ENCODE measurements at regions not wholly inside any gene's neighbourhood (a gene's known extent, or its start where the extent isn't known, plus 50 kb on each side); places are given as distances from the start of the nearest gene placed in this dataset.

- DNase-seq, result no peak
Measured at GRCh38 chr10:52615756-52616394, 156.7 kb downstream of the MBL2 start.

GRCh38 chr10:52616395-52616764 lies 156.2 kb downstream of the MBL2 start:
- DNase-seq, result no peak

DNA sequence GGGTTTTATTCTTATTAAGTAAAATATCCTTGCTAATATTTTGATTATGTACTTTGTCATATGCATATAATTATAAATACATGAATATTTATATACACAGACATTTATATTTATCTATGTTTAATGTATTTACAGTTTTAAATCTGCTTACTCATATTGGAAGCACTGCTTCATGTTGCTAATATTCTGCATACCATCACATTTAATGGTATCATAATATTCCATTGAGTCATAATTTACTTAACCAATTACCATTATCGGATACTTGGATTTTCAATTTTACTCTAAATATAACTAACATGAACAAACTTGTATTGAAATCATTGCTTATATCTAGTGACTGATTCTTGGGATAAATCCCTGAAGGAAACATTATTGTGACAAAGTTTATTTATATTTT lies 155.2 kb downstream of the MBL2 start:
- DNase-seq, result no peak

GRCh38 chr10:52619052-52619451 lies 153.5 kb downstream of the MBL2 start:
- no peak for DNase-seq

GRCh38 chr10:52621635-52622079 lies 150.9 kb downstream of the MBL2 start:
- no peak for DNase-seq

DNA sequence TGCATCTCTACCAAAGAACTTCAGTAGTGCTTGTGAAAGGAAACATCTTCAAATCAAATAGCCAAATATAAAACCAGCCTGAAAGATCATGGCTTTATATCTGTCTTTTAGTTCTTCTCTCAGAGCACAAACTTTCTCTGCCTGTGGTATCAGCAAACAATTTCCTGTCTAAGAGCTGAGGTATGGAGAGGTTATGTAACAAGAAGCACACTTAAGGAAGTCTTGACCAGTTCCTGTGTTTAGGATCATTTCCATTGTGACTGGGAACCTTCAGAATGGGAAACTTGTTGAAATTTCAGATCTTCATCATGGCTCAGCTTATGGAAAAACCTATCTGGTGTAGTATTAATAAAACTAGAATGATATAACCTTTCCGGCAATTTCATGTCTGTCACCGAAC lies 148.8 kb downstream of the MBL2 start:
- no peak for DNase-seq

GRCh38 chr10:52627279-52627678 lies 145.3 kb downstream of the MBL2 start:
- DNase-seq, result no peak

DNA sequence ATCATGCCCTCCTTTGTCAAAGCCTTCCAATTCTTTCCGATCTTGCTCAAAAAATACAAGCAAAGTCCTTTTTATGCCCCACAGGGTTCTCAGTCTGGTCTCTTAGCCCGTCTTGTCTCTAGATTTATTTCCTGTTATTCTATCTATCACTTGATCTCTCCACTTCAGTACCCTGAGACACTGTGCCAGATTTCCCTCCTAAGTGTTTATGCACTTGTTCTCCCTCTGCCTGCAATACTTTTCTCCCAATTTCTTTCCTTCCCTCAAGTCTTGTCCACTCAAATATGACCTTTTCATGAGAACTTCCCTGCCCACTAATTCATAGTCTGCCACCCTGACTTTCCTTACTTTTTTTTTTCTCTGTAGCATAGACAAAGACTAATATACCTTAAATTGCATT lies 141.4 kb downstream of the MBL2 start:
- DNase-seq, result no peak

DNA sequence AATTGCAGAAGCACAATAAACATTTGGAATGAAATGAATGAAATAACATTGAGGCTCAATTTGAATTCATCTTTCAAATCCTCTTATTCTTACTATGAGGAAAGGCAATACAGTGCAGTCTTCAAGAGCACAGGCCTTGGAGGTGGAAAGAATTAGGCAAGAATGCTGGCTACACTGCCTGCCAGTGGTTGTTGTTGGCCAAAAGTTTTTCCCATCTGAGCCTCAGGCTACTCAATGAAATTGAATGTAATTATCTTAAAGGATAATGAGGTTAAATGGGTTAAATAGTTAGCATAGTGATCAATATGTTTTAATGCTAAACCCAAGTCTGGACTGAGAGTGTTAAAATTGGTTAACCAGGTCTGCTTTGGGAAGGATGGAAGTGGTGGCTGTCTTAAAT lies 140.9 kb downstream of the MBL2 start:
- no peak for DNase-seq

- no peak for DNase-seq
Measured at GRCh38 chr10:52632591-52632990, 140.0 kb downstream of the MBL2 start.

GRCh38 chr10:52633266-52633665 lies 139.3 kb downstream of the MBL2 start:
- DNase-seq, result no peak

DNA sequence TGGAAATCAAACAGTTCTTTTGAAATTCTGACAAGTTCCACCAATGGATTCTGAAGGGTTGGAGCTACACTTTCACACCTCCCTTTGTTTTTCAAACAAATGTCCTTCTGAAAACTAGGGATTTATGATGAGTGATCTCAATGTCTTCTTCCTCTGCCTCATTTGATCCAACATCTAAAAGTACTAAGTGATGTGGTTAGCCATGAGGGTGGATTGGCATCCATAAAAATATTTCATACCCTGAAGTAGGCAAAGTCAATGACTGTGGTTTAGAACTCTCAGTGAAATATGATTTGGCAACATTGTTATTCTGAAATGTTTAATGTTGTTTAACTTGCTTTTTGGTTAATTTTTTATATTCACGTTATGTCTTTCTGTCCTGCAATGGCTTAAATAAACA lies 136.9 kb downstream of the MBL2 start:
- DNase-seq, result no peak

DNA sequence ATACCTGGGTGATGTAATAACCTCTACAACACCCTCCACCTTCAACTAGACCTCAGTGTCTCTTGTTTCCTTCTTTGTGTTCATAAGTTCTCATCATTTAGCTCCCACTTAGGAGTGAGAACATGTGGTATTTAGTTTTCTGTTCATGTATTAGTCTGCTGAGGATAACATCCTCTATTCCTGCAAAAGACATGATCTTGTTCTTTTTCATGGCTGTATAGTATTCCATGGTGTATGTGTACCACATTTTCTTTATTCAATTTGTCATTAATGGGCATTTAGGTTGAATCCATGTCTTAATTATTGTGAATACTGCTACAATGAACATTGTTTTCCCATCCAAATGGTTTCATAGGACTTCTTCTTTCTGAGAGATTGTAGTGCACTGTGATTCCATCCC lies 135.7 kb downstream of the MBL2 start:
- DNase-seq, result no peak

GRCh38 chr10:52637592-52637991 lies 135.0 kb downstream of the MBL2 start:
- no peak for DNase-seq

- no peak for DNase-seq
Measured at GRCh38 chr10:52639652-52640051, 132.9 kb downstream of the MBL2 start.

GRCh38 chr10:52642208-52642607 lies 130.4 kb downstream of the MBL2 start:
- no peak for DNase-seq

GRCh38 chr10:52644373-52645186 lies 128.0 kb downstream of the MBL2 start:
- peak; percentile 66 for DNase-seq

GRCh38 chr10:52645187-52645758 lies 127.3 kb downstream of the MBL2 start:
- DNase-seq, result no peak

- no peak for DNase-seq
Measured at GRCh38 chr10:52649511-52649910, 123.1 kb downstream of the MBL2 start.

GRCh38 chr10:52650873-52651272 lies 121.7 kb downstream of the MBL2 start:
- DNase-seq, result no peak

- DNase-seq, result no peak
Measured at GRCh38 chr10:52651293-52651692, 121.3 kb downstream of the MBL2 start.

DNA sequence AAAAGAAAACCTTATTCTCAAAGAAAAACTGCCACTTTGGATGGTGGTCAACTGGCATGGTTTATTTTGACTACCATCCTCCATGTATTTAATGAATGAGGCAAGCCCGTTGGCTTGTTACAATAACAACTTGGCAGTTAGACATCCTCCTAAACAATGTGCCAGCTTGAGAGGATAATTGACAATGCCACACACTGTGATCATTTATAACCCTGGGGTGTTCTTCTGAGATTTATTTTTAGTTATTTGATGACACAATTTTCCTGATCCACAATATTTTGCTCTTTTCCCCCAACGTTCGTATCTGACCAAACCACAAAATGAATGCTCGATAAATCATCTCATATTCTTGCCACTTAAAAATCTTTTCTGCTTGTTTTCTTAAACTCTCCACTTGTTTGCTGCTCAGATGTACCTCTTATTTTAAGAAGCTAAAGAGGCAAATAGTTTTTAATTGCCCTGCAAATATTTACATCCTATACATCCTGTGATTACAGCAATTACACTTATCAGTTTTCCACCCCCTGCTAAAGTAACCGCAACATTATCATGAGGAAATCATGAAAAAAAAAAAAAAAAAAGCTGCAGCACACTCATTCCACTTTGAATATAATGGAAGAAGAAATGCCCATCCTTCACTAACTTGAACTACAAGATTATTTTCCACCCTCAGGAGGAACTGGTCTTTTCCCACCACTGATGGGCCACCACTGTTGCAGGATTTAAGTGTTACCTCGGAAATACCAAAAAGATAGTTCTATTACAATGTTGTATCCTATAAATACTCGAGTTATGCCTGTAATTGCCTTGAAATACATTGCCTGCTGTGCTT lies 119.9 kb downstream of the MBL2 start:
- peak; percentile 3 for DNase-seq

DNA sequence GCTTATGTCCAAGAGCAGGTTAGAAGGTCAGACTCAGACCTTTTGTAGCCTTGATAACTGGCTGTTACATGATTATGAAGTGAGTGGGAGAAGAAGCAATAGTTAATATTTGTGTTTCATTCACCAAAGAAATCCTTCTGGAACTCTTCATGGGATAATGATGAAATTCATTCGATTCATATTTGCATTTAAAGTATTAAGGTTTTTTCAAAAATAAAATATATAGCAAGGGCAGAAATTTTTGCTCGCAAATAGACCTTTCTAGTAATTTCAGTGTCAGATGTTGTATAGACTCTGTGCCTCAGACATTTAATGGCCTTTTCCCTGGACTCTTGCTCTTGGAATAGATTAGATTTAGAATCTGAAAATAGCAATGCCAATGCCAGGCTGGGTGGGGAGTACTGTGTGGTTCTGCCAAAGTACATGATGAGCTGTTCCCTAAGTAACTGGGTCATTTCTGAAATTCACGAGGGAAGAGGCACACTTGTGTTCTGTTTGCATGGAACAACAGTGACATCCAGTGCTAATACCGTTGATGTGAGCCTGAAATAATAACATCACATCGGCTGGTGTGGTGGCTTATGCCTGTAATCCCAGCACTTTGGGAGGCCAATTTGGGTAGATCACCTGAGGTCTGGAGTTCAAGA lies 119.2 kb downstream of the MBL2 start:
- no peak for DNase-seq

Measured in hematopoietic multipotent progenitor cell treated with erythropoietin and hydrocortisone succinate and interleukin-3 and kit ligand, for 8 days (in vitro differentiated cells).